HepG2 (cell line): ENCODE measurements at regions not wholly inside any gene's neighbourhood (a gene's known extent, or its start where the extent isn't known, plus 50 kb on each side); places are given as distances from the start of the nearest gene placed in this dataset.

Experiments
- ATAC-seq: fragments of 200-7000 bp; cut with Tn5 transposase; 3 replicates; pipeline ENCODE4 v1.9.1; 2020; ENCODE audit warnings: mild to moderate bottlenecking, moderate library complexity
- BruUV-seq: library from RNA; stranded (reverse); fragments of 400-500 nt; replicated peaks from 2 replicates; lab custom pipeline; 2021; lab: Mats Ljungman, UMichigan
- CTCF ChIA-PET: fragments of 300-600 bp; formaldehyde crosslinking; extraction: SDS; loops from one replicate; lab custom pipeline; 2021; ENCODE audit warnings: low total read pairs, inconsistent platforms, low intra/inter-chr PET ratio; lab: Yijun Ruan, JAX
- POLR2A ChIA-PET: fragments of 350-600 bp; sonication (Branson Sonifier 250); formaldehyde crosslinking; loops from one replicate; lab custom pipeline; 2020; ENCODE audit warnings: antibody characterized with exemption, inconsistent platforms; lab: Yijun Ruan, JAX
- DNase-seq: peaks from one replicate; pipeline ENCODE4 v3.0.0-alpha.2; 2015; ENCODE audit warnings: low spot score
- FAIRE-seq: peaks from 3 replicates; lab custom pipeline; 2011; peaks lifted over from hg19 to GRCh38; lab: Jason Lieb, UNC
- H2AFZ ChIP-seq: one replicate; pipeline ENCODE4 v1.6.1; 2011; ENCODE audit warnings: low read length, inconsistent platforms
- H3K27ac ChIP-seq: fragments of 300-600 bp; 3 replicates; pipeline ENCODE4 v1.8.0; 2011; ENCODE audit warnings: mixed run types, mild to moderate bottlenecking, mixed read lengths, low read length, inconsistent platforms; ENCODE audit not compliant: insufficient read depth; ENCODE audit errors: extremely low read length
- H3K27me3 ChIP-seq, 2 experiments: fragments of 200-600 bp in 1 of 2; 2 replicates in 1 of 2; 3 replicates in 1 of 2; pipeline versions ENCODE4 v1.6.0 to v1.8.0; 2011; ENCODE audit warnings: low read length in 2 of 2, mild to moderate bottlenecking in 2 of 2, moderate library complexity in 2 of 2, inconsistent platforms in 1 of 2; ENCODE audit not compliant: insufficient read depth in 2 of 2, control insufficient read depth in 1 of 2
- H3K36me3 ChIP-seq, 2 experiments: fragments of 200-600 bp in 1 of 2; replicated peaks in 1 of 2; 2 replicates in 1 of 2; 3 replicates in 1 of 2; pipeline versions ENCODE4 v1.5.1 to v1.8.0; 2011; ENCODE audit warnings: low read length in 2 of 2, inconsistent platforms in 1 of 2; ENCODE audit not compliant: insufficient read depth in 2 of 2, control insufficient read depth in 1 of 2
- H3K4me1 ChIP-seq: 2 replicates; pipeline ENCODE4 v1.5.1; 2012; ENCODE audit warnings: low read length, inconsistent platforms; ENCODE audit not compliant: insufficient read depth
- H3K4me2 ChIP-seq: 2 replicates; pipeline ENCODE4 v1.6.0; 2011; ENCODE audit warnings: low read depth, low read length, inconsistent platforms
- H3K4me3 ChIP-seq, 3 experiments: fragments of 200-600 bp in 1 of 3; sonication (generic), shearing (Covaris generic) in 1 of 3; replicated peaks in 1 of 3; 2 replicates each; pipeline ENCODE4 v1.5.1; 2011 to 2016; ENCODE audit warnings: low read length in 3 of 3, inconsistent platforms in 2 of 3, low read depth in 2 of 3, mild to moderate bottlenecking in 2 of 3, control low read depth in 1 of 3, mixed read lengths in 1 of 3; ENCODE audit not compliant: insufficient read depth in 1 of 3
- H3K79me2 ChIP-seq: one replicate; pipeline ENCODE4 v1.6.1; 2011; ENCODE audit warnings: low read length, inconsistent platforms; ENCODE audit not compliant: insufficient read depth
- H3K9ac ChIP-seq: 2 replicates; pipeline ENCODE4 v1.6.0; 2011; ENCODE audit warnings: mild to moderate bottlenecking, low read depth, low read length, inconsistent platforms; ENCODE audit not compliant: insufficient read depth
- H3K9me3 ChIP-seq: 2 replicates; pipeline ENCODE4 v1.5.1; 2012; ENCODE audit warnings: mild to moderate bottlenecking, low read length
- H4K20me1 ChIP-seq: 2 replicates; pipeline ENCODE4 v1.6.0; 2011; ENCODE audit warnings: inconsistent platforms, mild to moderate bottlenecking, low read length, moderate library complexity; ENCODE audit not compliant: insufficient read depth
- KMT2B ChIP-seq: IDR thresholded peaks from 2 replicates; pipeline ENCODE4 v1.6.1; 2016; ENCODE audit warnings: missing genetic modification reagents, missing compliant biosample characterization
- NFIC ChIP-seq: IDR thresholded peaks from 2 replicates; pipeline ENCODE4 v1.6.1; 2012; ENCODE audit warnings: mild to moderate bottlenecking, low read length, inconsistent platforms
- ONECUT2 ChIP-seq: sonication (generic); formaldehyde crosslinking; IDR thresholded peaks from 2 replicates; pipeline ENCODE4 v1.4.0; 2020; ENCODE audit warnings: missing genetic modification reagents
- RORA ChIP-seq: sonication (generic); formaldehyde crosslinking; IDR thresholded peaks from 2 replicates; pipeline ENCODE4 v1.5.0; 2020; ENCODE audit warnings: mild to moderate bottlenecking, missing genetic modification reagents, moderate library complexity
- SMARCE1 ChIP-seq: fragments of 450-650 bp; IDR thresholded peaks from 2 replicates; pipeline ENCODE4 v1.6.1; 2017; ENCODE audit warnings: borderline replicate concordance
- TEF ChIP-seq: sonication (generic); formaldehyde crosslinking; IDR thresholded peaks from 2 replicates; pipeline ENCODE4 v1.5.0; 2020; ENCODE audit warnings: missing genetic modification reagents
- THRA ChIP-seq: sonication (generic); formaldehyde crosslinking; IDR thresholded peaks from 2 replicates; pipeline ENCODE4 v1.4.0; 2020; ENCODE audit warnings: missing genetic modification reagents, borderline replicate concordance
- ZMYM2 ChIP-seq: sonication (generic); formaldehyde crosslinking; IDR thresholded peaks from 2 replicates; pipeline ENCODE4 v1.8.0; 2022; ENCODE audit warnings: mild to moderate bottlenecking, missing genetic modification reagents
- ZNF24 ChIP-seq: fragments of 450-650 bp; IDR thresholded peaks from 2 replicates; pipeline ENCODE4 v1.6.1; 2017; ENCODE audit warnings: antibody characterized with exemption, mild to moderate bottlenecking
- ZNF382 ChIP-seq: sonication (generic); formaldehyde crosslinking; IDR thresholded peaks from 2 replicates; pipeline ENCODE4 v1.5.0; 2020; ENCODE audit warnings: missing genetic modification reagents, mild to moderate bottlenecking, borderline replicate concordance
- ZNF432 ChIP-seq: sonication (generic); formaldehyde crosslinking; IDR thresholded peaks from 2 replicates; pipeline ENCODE4 v1.5.0; 2020; ENCODE audit warnings: missing genetic modification reagents, mild to moderate bottlenecking, borderline replicate concordance
- ZNF879 ChIP-seq: sonication (generic); formaldehyde crosslinking; IDR thresholded peaks from 2 replicates; pipeline ENCODE4 v1.8.1; 2023; ENCODE audit warnings: missing genetic modification reagents
- WGBS: methylation state at CpG from one replicate; pipeline ENCODE4 v1.1.6; 2017; ENCODE audit warnings: low lambda C conversion rate; 5-methylcytosine and 5-hydroxymethylcytosine counted together
- in situ Hi-C: cut with HindIII; loops from 2 replicates; pipeline ENCODE4 v1.10.0; 2017; ENCODE audit warnings: low pct_unique_long_range_greater_than_20kb; ENCODE audit not compliant: extremely low pct_ligation_motif_present
- intact Hi-C: fragments of 100-400 bp; cut with micrococcal nuclease; formaldehyde crosslinking; loops from one replicate; pipeline ENCODE4 v1.10.0; 2022; ENCODE audit not compliant: unreplicated experiment
- TF ChIP-seq, protein P1 (sequence below): sonication (generic); formaldehyde crosslinking; IDR thresholded peaks from 2 replicates; pipeline ENCODE4 v1.4.0; 2020; ENCODE audit warnings: missing genetic modification reagents, mild to moderate bottlenecking, borderline replicate concordance
- TF ChIP-seq, protein P2 (sequence below): sonication (generic); formaldehyde crosslinking; IDR thresholded peaks from 2 replicates; pipeline ENCODE4 v1.5.1; 2020; ENCODE audit warnings: missing genetic modification reagents, mild to moderate bottlenecking, borderline replicate concordance
- TF ChIP-seq, protein P3 (sequence below): sonication (generic); formaldehyde crosslinking; IDR thresholded peaks from 2 replicates; pipeline ENCODE4 v1.9.0; 2021; ENCODE audit warnings: missing genetic modification reagents, borderline replicate concordance

GRCh38 chr3:135382621-135383020 is 582.9 kb upstream of the PPP2R3A start:
- H3K9me3 ChIP-seq = no peaks in the 10 kb centered on the region
- no peak for DNase-seq
- no peaks in the 10 kb centered on the region for H4K20me1 ChIP-seq
- CTCF ChIA-PET = no interaction called here
- no peak for ATAC-seq
- 3% methylated on average over 1 of the region's 3 CpGs for WGBS
- in situ Hi-C loops (no loop called here), intact Hi-C loops (no loop called here)
- H3K27ac ChIP-seq = no peak overlapping the region
- no peaks in the 10 kb centered on the region for H3K36me3 ChIP-seq
- FAIRE-seq = no peak
- no peak overlapping the region for H3K9ac ChIP-seq
- BruUV-seq = no TSS peak
- no peak overlapping the region for H2AFZ ChIP-seq
- no peaks in the 10 kb centered on the region for H3K79me2 ChIP-seq
- H3K27me3 ChIP-seq = peaks cover 1 to 7% of the 10 kb centered on the region in 2 experiments; a peak in 3 of 5 replicates
- H3K4me3 ChIP-seq = no peak overlapping the region
- POLR2A ChIA-PET = no interaction called here
- H3K4me2 ChIP-seq = no peak overlapping the region
- H3K4me1 ChIP-seq = no peaks in the 10 kb centered on the region
- TF ChIP-seq ZNF24 = no peak
- TF ChIP-seq NFIC = no peak
- TF ChIP-seq SMARCE1 = no peak
- TF ChIP-seq TEF (CRISPR knock-in tag) = no peak
- no peak for TF ChIP-seq THRA (CRISPR knock-in tag)
- no peak for TF ChIP-seq ZNF382
- no peak for TF ChIP-seq ZNF432 (CRISPR knock-in tag)
- no peak for TF ChIP-seq RORA (CRISPR knock-in tag)
- no peak for TF ChIP-seq ONECUT2 (CRISPR knock-in tag)
- TF ChIP-seq, protein P1, sequence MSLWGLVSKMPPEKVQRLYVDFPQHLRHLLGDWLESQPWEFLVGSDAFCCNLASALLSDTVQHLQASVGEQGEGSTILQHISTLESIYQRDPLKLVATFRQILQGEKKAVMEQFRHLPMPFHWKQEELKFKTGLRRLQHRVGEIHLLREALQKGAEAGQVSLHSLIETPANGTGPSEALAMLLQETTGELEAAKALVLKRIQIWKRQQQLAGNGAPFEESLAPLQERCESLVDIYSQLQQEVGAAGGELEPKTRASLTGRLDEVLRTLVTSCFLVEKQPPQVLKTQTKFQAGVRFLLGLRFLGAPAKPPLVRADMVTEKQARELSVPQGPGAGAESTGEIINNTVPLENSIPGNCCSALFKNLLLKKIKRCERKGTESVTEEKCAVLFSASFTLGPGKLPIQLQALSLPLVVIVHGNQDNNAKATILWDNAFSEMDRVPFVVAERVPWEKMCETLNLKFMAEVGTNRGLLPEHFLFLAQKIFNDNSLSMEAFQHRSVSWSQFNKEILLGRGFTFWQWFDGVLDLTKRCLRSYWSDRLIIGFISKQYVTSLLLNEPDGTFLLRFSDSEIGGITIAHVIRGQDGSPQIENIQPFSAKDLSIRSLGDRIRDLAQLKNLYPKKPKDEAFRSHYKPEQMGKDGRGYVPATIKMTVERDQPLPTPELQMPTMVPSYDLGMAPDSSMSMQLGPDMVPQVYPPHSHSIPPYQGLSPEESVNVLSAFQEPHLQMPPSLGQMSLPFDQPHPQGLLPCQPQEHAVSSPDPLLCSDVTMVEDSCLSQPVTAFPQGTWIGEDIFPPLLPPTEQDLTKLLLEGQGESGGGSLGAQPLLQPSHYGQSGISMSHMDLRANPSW = no peak
- TF ChIP-seq ZNF879 = no peak
- TF ChIP-seq, protein P2, sequence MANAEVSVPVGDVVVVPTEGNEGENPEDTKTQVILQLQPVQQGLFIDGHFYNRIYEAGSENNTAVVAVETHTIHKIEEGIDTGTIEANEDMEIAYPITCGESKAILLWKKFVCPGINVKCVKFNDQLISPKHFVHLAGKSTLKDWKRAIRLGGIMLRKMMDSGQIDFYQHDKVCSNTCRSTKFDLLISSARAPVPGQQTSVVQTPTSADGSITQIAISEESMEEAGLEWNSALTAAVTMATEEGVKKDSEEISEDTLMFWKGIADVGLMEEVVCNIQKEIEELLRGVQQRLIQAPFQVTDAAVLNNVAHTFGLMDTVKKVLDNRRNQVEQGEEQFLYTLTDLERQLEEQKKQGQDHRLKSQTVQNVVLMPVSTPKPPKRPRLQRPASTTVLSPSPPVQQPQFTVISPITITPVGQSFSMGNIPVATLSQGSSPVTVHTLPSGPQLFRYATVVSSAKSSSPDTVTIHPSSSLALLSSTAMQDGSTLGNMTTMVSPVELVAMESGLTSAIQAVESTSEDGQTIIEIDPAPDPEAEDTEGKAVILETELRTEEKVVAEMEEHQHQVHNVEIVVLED (CRISPR knock-in tag) = no peak
- TF ChIP-seq ZMYM2 (CRISPR knock-in tag) = no peak
- TF ChIP-seq KMT2B (CRISPR knock-in tag) = no peak
- TF ChIP-seq, protein P3, sequence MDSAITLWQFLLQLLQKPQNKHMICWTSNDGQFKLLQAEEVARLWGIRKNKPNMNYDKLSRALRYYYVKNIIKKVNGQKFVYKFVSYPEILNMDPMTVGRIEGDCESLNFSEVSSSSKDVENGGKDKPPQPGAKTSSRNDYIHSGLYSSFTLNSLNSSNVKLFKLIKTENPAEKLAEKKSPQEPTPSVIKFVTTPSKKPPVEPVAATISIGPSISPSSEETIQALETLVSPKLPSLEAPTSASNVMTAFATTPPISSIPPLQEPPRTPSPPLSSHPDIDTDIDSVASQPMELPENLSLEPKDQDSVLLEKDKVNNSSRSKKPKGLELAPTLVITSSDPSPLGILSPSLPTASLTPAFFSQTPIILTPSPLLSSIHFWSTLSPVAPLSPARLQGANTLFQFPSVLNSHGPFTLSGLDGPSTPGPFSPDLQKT (CRISPR knock-in tag) = no peak
